ENCODE measurements at regions not wholly inside any gene's neighbourhood (a gene's known extent, or its start where the extent isn't known, plus 50 kb on each side); places are given as distances from the start of the nearest gene placed in this dataset.

GRCh38 chr1:185376840-185377635, 60.0 kb upstream of the IVNS1ABP start:
- no peak overlapping the region for H3K4me3 ChIP-seq (replicated peaks in 1 of 3; ENCODE audit: insufficient read depth in 1 of 3, low read depth in 2 of 3, low read length in 3 of 3)
- no peaks in the 10 kb centered on the region for H3K4me1 ChIP-seq (ENCODE audit: insufficient read depth, low read length)
- in situ Hi-C loops (cut with HindIII; ENCODE audit: extremely low pct_ligation_motif_present, low pct_unique_long_range_greater_than_20kb) (no loop called here), intact Hi-C loops (cut with micrococcal nuclease; ENCODE audit: unreplicated experiment) (no loop called here)
- ChIA-PET POLR2A (no interaction called here), CTCF (ENCODE audit: low intra/inter-chr PET ratio, low total read pairs) (no interaction called here)
- 69% methylated on average over 7 of the region's 7 CpGs for WGBS (ENCODE audit: low lambda C conversion rate)
- no peaks in the 10 kb centered on the region for H3K79me2 ChIP-seq (ENCODE audit: insufficient read depth, low read length)
- no peak for DNase-seq (ENCODE audit: low spot score)
- no peaks in the 10 kb centered on the region for H3K27me3 ChIP-seq (ENCODE audit: control insufficient read depth in 1 of 2, insufficient read depth in 2 of 2, low read length in 2 of 2)
- H3K27ac ChIP-seq (ENCODE audit: extremely low read length, insufficient read depth, low read length): no peak overlapping the region
- ATAC-seq: no peak
- no peaks in the 10 kb centered on the region for H4K20me1 ChIP-seq (ENCODE audit: insufficient read depth, low read length)
- no peak overlapping the region for H3K4me2 ChIP-seq (ENCODE audit: low read depth, low read length)
- FAIRE-seq: no peak
- H3K9ac ChIP-seq (ENCODE audit: insufficient read depth, low read depth, low read length): no peak overlapping the region
- H3K9me3 ChIP-seq (ENCODE audit: low read length): no peaks in the 10 kb centered on the region
- TF ChIP-seq SALL2 (CRISPR knock-in tag; IDR thresholded peaks at IDR 0.05) (no peak), HCFC1 (IDR thresholded peaks at IDR 0.05; ENCODE audit: low read depth, low read length) (no peak)
- H3K36me3 ChIP-seq (replicated peaks in 1 of 2; ENCODE audit: control insufficient read depth in 1 of 2, insufficient read depth in 2 of 2, low read length in 2 of 2): no peaks in the 10 kb centered on the region
- BruUV-seq (replicated peaks): no TSS peak
- H2AFZ ChIP-seq (ENCODE audit: low read length): no peak overlapping the region

- in situ Hi-C loops (cut with HindIII; ENCODE audit: extremely low pct_ligation_motif_present, low pct_unique_long_range_greater_than_20kb): no loop called here
- CTCF ChIA-PET (ENCODE audit: low intra/inter-chr PET ratio, low total read pairs): no interaction called here
- H3K27me3 ChIP-seq (ENCODE audit: control insufficient read depth in 1 of 2, insufficient read depth in 2 of 2, low read length in 2 of 2): no peaks in the 10 kb centered on the region
- POLR2A ChIA-PET: no interaction called here
- H3K4me2 ChIP-seq (ENCODE audit: low read depth, low read length): no peak overlapping the region
- H3K9me3 ChIP-seq (ENCODE audit: low read length): no peaks in the 10 kb centered on the region
- H3K79me2 ChIP-seq (ENCODE audit: insufficient read depth, low read length): no peaks in the 10 kb centered on the region
- H3K36me3 ChIP-seq (replicated peaks in 1 of 2; ENCODE audit: control insufficient read depth in 1 of 2, insufficient read depth in 2 of 2, low read length in 2 of 2): no peaks in the 10 kb centered on the region
- 30% methylated on average over 2 of the region's 2 CpGs for WGBS (ENCODE audit: low lambda C conversion rate)
- no peak overlapping the region for H3K4me3 ChIP-seq (replicated peaks in 1 of 3; ENCODE audit: insufficient read depth in 1 of 3, low read depth in 2 of 3, low read length in 3 of 3)
- ATAC-seq (no peak), DNase-seq (ENCODE audit: low spot score) (no peak), FAIRE-seq (no peak)
- no peak overlapping the region for H2AFZ ChIP-seq (ENCODE audit: low read length)
- H3K27ac ChIP-seq (ENCODE audit: extremely low read length, insufficient read depth, low read length): no peak overlapping the region
- intact Hi-C loops (cut with micrococcal nuclease; ENCODE audit: unreplicated experiment): no loop called here
- no peaks in the 10 kb centered on the region for H4K20me1 ChIP-seq (ENCODE audit: insufficient read depth, low read length)
- H3K4me1 ChIP-seq (ENCODE audit: insufficient read depth, low read length): no peaks in the 10 kb centered on the region
- no TSS peak for BruUV-seq (replicated peaks)
- H3K9ac ChIP-seq (ENCODE audit: insufficient read depth, low read depth, low read length): no peak overlapping the region
- TF ChIP-seq ZNF674 (CRISPR knock-in tag; IDR thresholded peaks at IDR 0.05; ENCODE audit: low read depth) (no peak), ZNF782 (CRISPR knock-in tag; IDR thresholded peaks at IDR 0.05; ENCODE audit: borderline replicate concordance) (no peak), FUBP1 (CRISPR knock-in tag; IDR thresholded peaks at IDR 0.05; ENCODE audit: borderline replicate concordance) (no peak), ZNF607 (CRISPR knock-in tag; IDR thresholded peaks at IDR 0.05; ENCODE audit: borderline replicate concordance) (no peak), ZSCAN5A (CRISPR knock-in tag; IDR thresholded peaks at IDR 0.05; ENCODE audit: borderline replicate concordance) (no peak), DMTF1 (CRISPR knock-in tag; IDR thresholded peaks at IDR 0.05) (no peak), HNF1B (CRISPR knock-in tag; IDR thresholded peaks at IDR 0.05) (no peak), TBX2 (CRISPR knock-in tag; IDR thresholded peaks at IDR 0.05; ENCODE audit: borderline replicate concordance) (no peak)
Observed at GRCh38 chr1:185376288-185376687, 59.2 kb upstream of the IVNS1ABP start.
